PC-9 (cell line): ENCODE measurements at regions not wholly inside any gene's neighbourhood (a gene's known extent, or its start where the extent isn't known, plus 50 kb on each side); places are given as distances from the start of the nearest gene placed in this dataset.

ENCODE experiments used
- BruUV-seq: library from RNA; stranded (reverse); fragments of 400-500 nt; replicated peaks from 2 replicates; lab custom pipeline; 2021; lab: Mats Ljungman, UMichigan
- CTCF ChIA-PET: fragments of 300-600 bp; sonication (Branson Sonifier 250); formaldehyde crosslinking; loops from one replicate; lab custom pipeline; 2022; ENCODE audit warnings: antibody characterized with exemption; lab: Charles Lee
- POLR2A ChIA-PET: fragments of 300-600 bp; sonication (Branson Sonifier 250); formaldehyde crosslinking; loops from one replicate; lab custom pipeline; 2022; ENCODE audit warnings: antibody characterized with exemption; ENCODE audit not compliant: unreplicated experiment; lab: Charles Lee
- DNase-seq, 2 experiments: peaks; one replicate each; pipeline versions ENCODE4 v3.0.0 to v3.0.0-alpha.2; 2015 to 2022; ENCODE audit warnings: mixed read lengths in 1 of 2
- H2AFZ ChIP-seq: fragments of 200-600 bp; sonication (generic); 2 replicates; pipeline ENCODE4 v1.8.1; 2017; ENCODE audit warnings: antibody characterized with exemption
- H3F3A ChIP-seq: fragments of 200-600 bp; sonication (generic); 2 replicates; pipeline ENCODE4 v1.8.1; 2017; ENCODE audit warnings: antibody characterized with exemption, mild to moderate bottlenecking, low read depth; ENCODE audit not compliant: insufficient read depth
- H3K27ac ChIP-seq: fragments of 200-600 bp; sonication (generic); 2 replicates; pipeline ENCODE4 v1.6.1; 2016; ENCODE audit warnings: mixed run types
- H3K27me3 ChIP-seq: fragments of 200-600 bp; sonication (generic); 2 replicates; pipeline ENCODE4 v1.6.1; 2016; ENCODE audit warnings: low read depth, mixed run types; ENCODE audit not compliant: insufficient read depth
- H3K36me3 ChIP-seq: fragments of 200-600 bp; sonication (generic); 2 replicates; pipeline ENCODE4 v1.6.1; 2016; ENCODE audit warnings: low read depth, mixed run types
- H3K4me1 ChIP-seq: fragments of 200-600 bp; sonication (generic); replicated peaks from 2 replicates; pipeline ENCODE4 v1.6.1; 2016; ENCODE audit warnings: mixed run types; ENCODE audit not compliant: insufficient read depth
- H3K4me2 ChIP-seq: fragments of 200-600 bp; sonication (generic); 2 replicates; pipeline ENCODE4 v1.6.1; 2017; ENCODE audit warnings: mixed run types
- H3K4me3 ChIP-seq: fragments of 200-600 bp; sonication (generic); 2 replicates; pipeline ENCODE4 v1.6.1; 2016; ENCODE audit warnings: mixed run types
- H3K79me2 ChIP-seq: fragments of 200-600 bp; sonication (generic); 2 replicates; pipeline ENCODE4 v1.6.1; 2017; ENCODE audit warnings: low read depth, mixed run types
- H3K9me2 ChIP-seq: fragments of 200-600 bp; sonication (generic); 2 replicates; pipeline ENCODE4 v1.8.1; 2017; ENCODE audit warnings: mild to moderate bottlenecking; ENCODE audit not compliant: insufficient read depth
- H3K9me3 ChIP-seq: fragments of 200-600 bp; sonication (generic); 2 replicates; pipeline ENCODE4 v1.8.1; 2016; ENCODE audit warnings: low read depth; ENCODE audit not compliant: insufficient read depth
- H4K20me1 ChIP-seq: fragments of 200-600 bp; sonication (generic); 2 replicates; pipeline ENCODE4 v1.8.1; 2017; ENCODE audit not compliant: insufficient read depth
- CTCF ChIP-seq: fragments of 200-600 bp; sonication (generic); conservative IDR thresholded peaks from 2 replicates; pipeline ENCODE4 v1.6.1; 2017; ENCODE audit warnings: mixed run types, antibody characterized with exemption, mild to moderate bottlenecking, moderate library complexity
- EZH2 ChIP-seq: fragments of 200-600 bp; sonication (generic); IDR thresholded peaks from 2 replicates; pipeline ENCODE4 v1.8.0; 2017; ENCODE audit warnings: antibody characterized with exemption, low read depth
- intact Hi-C: fragments of 100-400 bp; cut with micrococcal nuclease; formaldehyde crosslinking; loops from one replicate; pipeline ENCODE4 v1.10.0; 2022; ENCODE audit not compliant: unreplicated experiment

- Histone ChIP-seq H3K79me2 (no peaks in the 10 kb centered on the region), H3K9me3 (0 out of 2 replicates have a peak, but pooled peaks cover 4% of the 10 kb centered on the region), H3K27me3 (0 out of 2 replicates have a peak, but pooled peaks cover 8% of the 10 kb centered on the region), H3K4me1 (no peaks in the 10 kb centered on the region), H3K9me2 (no peaks in the 10 kb centered on the region), H4K20me1 (no peaks in the 10 kb centered on the region), H2AFZ (no peak overlapping the region), H3K4me3 (no peak overlapping the region), H3K36me3 (no peaks in the 10 kb centered on the region), H3F3A (no peaks in the 10 kb centered on the region), H3K4me2 (no peak overlapping the region), H3K27ac (no peak overlapping the region)
- DNase-seq: no peak
- BruUV-seq: no TSS peak
- TF ChIP-seq CTCF: no peak
- no peak for TF ChIP-seq EZH2
- intact Hi-C loops: no loop called here
- POLR2A ChIA-PET: no interaction called here
- CTCF ChIA-PET: no interaction called here
These were observed 92.7 kb downstream of the C1D start for GRCh38 chr2:67970071-67970470.

- Histone ChIP-seq H2AFZ (no peak overlapping the region), H3K27ac (no peak overlapping the region), H3K36me3 (no peaks in the 10 kb centered on the region), H4K20me1 (no peaks in the 10 kb centered on the region), H3K9me2 (no peaks in the 10 kb centered on the region), H3K27me3 (0 out of 2 replicates have a peak, but pooled peaks cover 8% of the 10 kb centered on the region), H3K4me3 (no peak overlapping the region), H3K9me3 (0 out of 2 replicates have a peak, but pooled peaks cover 4% of the 10 kb centered on the region), H3K4me2 (no peak overlapping the region), H3K4me1 (no peaks in the 10 kb centered on the region), H3K79me2 (no peaks in the 10 kb centered on the region), H3F3A (no peaks in the 10 kb centered on the region)
- TF ChIP-seq CTCF (no peak), EZH2 (no peak)
- POLR2A ChIA-PET: no interaction called here
- BruUV-seq: no TSS peak
- CTCF ChIA-PET: no interaction called here
- intact Hi-C loops: no loop called here
- DNase-seq: no peak
These were observed 92.3 kb downstream of the C1D start for GRCh38 chr2:67970542-67970941.

DNA sequence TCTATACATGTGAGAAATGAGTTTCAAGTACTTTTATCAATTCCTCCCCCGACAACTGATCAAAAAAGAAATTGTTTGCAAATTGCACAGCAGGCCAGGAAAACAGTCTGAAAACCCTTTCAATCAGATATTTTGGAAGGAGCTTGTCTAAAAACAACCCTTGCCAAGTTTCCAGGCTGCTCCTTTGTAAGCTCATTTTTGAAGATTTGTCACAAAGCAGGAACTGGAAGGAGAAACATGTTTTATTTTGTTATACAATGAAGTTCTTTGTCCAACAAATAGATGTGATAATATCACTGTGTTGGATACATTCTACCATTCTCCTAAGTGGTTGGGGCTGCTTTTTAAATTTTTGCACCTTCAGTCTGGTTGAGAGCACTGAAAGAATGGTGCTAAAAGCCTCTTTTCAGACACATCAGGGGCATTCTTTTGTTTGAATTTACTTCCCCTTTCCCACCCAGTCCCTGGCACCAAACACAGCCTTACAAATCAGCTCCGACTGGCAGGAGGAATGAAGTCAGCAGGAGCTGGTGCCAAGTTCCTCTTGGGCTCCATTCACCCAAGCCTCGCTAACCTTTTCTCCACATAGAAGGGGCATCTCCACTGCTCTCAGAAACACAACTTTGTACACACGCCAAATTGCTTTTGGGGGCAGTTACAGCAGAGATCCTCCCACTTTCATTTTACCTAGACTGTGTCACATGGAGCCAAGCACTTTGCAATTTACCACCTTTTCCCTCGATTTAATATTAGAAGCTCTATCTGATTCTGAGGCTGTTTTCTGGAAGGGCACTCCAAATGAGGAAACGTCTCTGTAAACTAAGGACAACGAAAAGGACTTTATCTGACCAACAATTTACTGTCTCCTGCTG lies 88.0 kb downstream of the C1D start:
- H3K4me2 ChIP-seq: peak overlapping the region; percentile 26
- H3K4me1 ChIP-seq: no peaks in the 10 kb centered on the region
- H3K36me3 ChIP-seq: no peaks in the 10 kb centered on the region
- 0 out of 2 replicates have a peak, but pooled peaks cover 4% of the 10 kb centered on the region for H3K9me3 ChIP-seq
- no peaks in the 10 kb centered on the region for H4K20me1 ChIP-seq
- H3F3A ChIP-seq: no peaks in the 10 kb centered on the region
- ChIA-PET POLR2A (no interaction called here), CTCF (no interaction called here)
- no peak overlapping the region for H3K4me3 ChIP-seq
- intact Hi-C loops: no loop called here
- DNase-seq: no peak
- TF ChIP-seq EZH2: no peak
- TF ChIP-seq CTCF: no peak
- no peaks in the 10 kb centered on the region for H3K79me2 ChIP-seq
- no peaks in the 10 kb centered on the region for H3K9me2 ChIP-seq
- no peak overlapping the region for H3K27ac ChIP-seq
- no peak overlapping the region for H2AFZ ChIP-seq
- H3K27me3 ChIP-seq: 0 out of 2 replicates have a peak, but pooled peaks cover 8% of the 10 kb centered on the region
- no TSS peak for BruUV-seq
